Heart left ventricle (tissue), 13 donors: ENCODE measurements at regions not wholly inside any gene's neighbourhood (a gene's known extent, or its start where the extent isn't known, plus 50 kb on each side); places are given as distances from the start of the nearest gene placed in this dataset.

Source experiments
- CTCF ChIP-seq, 12 donors: fragments of 200-600 bp; sonication (generic) in 4 of 12; IDR thresholded peaks; one replicate each; pipeline versions ENCODE4 v1.5.0 to v1.8.0; 2018 to 2022; ENCODE audit warnings: antibody characterized with exemption in 12 of 12, mild to moderate bottlenecking in 5 of 12
- POLR2A ChIP-seq, 2 donors: fragments of 450-650 bp; IDR thresholded peaks; one replicate each; pipeline ENCODE4 v1.6.1; 2017; ENCODE audit warnings: antibody characterized with exemption in 2 of 2, mild to moderate bottlenecking in 2 of 2, moderate library complexity in 2 of 2
- donor health status: ischemic (EF 13 %, LVEDD 7.1; RV severe dilation, severe dysfunction).
- donor health status: DM: no; HTN: yes; CAD: no.
- donor health status: DM: no; HTN: no; CAD: no.
- donor health status: ischemic (EF 25% LVEDD 6.9; RV normal size, moderate dysfunction).
- donor health status: ischemic (EF 25% LVEDD 5.7; RV mildly dilated, moderate dysfunction).
- donor health status: ischemic (EF 35%, LVEDD 5.7; RV mildly dilated, moderate dysfunction).
- donor health status: nonischemic (EF 11% LVEDD 7.7; RV severe dilation, severe dysfunction).
- donor health status: DM: yes; HTN: yes; CAD: no.
- donor health status: PGD.
- donor health status: ischemic (EF 29% LVEDD 5.4; RV normal size, mild dysfunction).
- donor health status: nonischemic (EF 23%, LVEDD 6.1; RV moderate dilation, normal function).

- TF ChIP-seq POLR2A (IDR thresholded peaks at IDR 0.05) (no peak), CTCF (IDR thresholded peaks at IDR 0.05) (no peak)
Measured at GRCh38 chr13:106034201-106034600, 501.3 kb downstream of the EFNB2 start.
